GM21576 (cell line): ENCODE measurements at regions not wholly inside any gene's neighbourhood (a gene's known extent, or its start where the extent isn't known, plus 50 kb on each side); places are given as distances from the start of the nearest gene placed in this dataset.

Source experiments
- ATAC-seq: cut with Tn5 transposase; IDR thresholded peaks from one replicate; pipeline ENCODE4 v1.9.1; 2021; ENCODE audit warnings: mild to moderate bottlenecking, moderate library complexity; ENCODE audit not compliant: unreplicated experiment

GRCh38 chr4:11900359-11900758 lies 471.7 kb upstream of the HS3ST1 start:
- no peak for ATAC-seq

GRCh38 chr4:11898796-11899195 lies 470.1 kb upstream of the HS3ST1 start:
- ATAC-seq: no peak

- no peak for ATAC-seq
These were observed 467.1 kb upstream of the HS3ST1 start for GRCh38 chr4:11895766-11896165.

- no peak for ATAC-seq
These were observed 466.3 kb upstream of the HS3ST1 start for GRCh38 chr4:11894977-11895376.

- no peak for ATAC-seq
These were observed 465.5 kb upstream of the HS3ST1 start for GRCh38 chr4:11894221-11894620.

GRCh38 chr4:11889099-11889498 lies 460.4 kb upstream of the HS3ST1 start:
- ATAC-seq: no peak

- ATAC-seq: no peak
These were observed 453.3 kb upstream of the HS3ST1 start for GRCh38 chr4:11881947-11882346.

GRCh38 chr4:11881364-11881763 lies 452.7 kb upstream of the HS3ST1 start:
- ATAC-seq: no peak

GRCh38 chr4:11878241-11878640 lies 449.5 kb upstream of the HS3ST1 start:
- no peak for ATAC-seq

GRCh38 chr4:11876104-11876503 lies 447.4 kb upstream of the HS3ST1 start:
- ATAC-seq: no peak

GRCh38 chr4:11869191-11869870 lies 440.6 kb upstream of the HS3ST1 start:
- no peak for ATAC-seq

- ATAC-seq: no peak
These were observed 437.7 kb upstream of the HS3ST1 start for GRCh38 chr4:11866391-11866790.

- ATAC-seq: no peak
These were observed 432.3 kb upstream of the HS3ST1 start for GRCh38 chr4:11860996-11861395.

- ATAC-seq: no peak
These were observed 429.2 kb upstream of the HS3ST1 start for GRCh38 chr4:11857881-11858280.

GRCh38 chr4:11847167-11847566 lies 418.5 kb upstream of the HS3ST1 start:
- no peak for ATAC-seq

GRCh38 chr4:11843927-11844326 lies 415.2 kb upstream of the HS3ST1 start:
- ATAC-seq: no peak

GRCh38 chr4:11843340-11843739 lies 414.6 kb upstream of the HS3ST1 start:
- no peak for ATAC-seq

- ATAC-seq: no peak
These were observed 414.0 kb upstream of the HS3ST1 start for GRCh38 chr4:11842620-11843263.

- no peak for ATAC-seq
These were observed 411.2 kb upstream of the HS3ST1 start for GRCh38 chr4:11839889-11840288.

- no peak for ATAC-seq
These were observed 403.0 kb upstream of the HS3ST1 start for GRCh38 chr4:11831739-11832138.

GRCh38 chr4:11824566-11824965 lies 395.9 kb upstream of the HS3ST1 start:
- ATAC-seq: no peak

GRCh38 chr4:11821772-11822430 lies 393.2 kb upstream of the HS3ST1 start:
- ATAC-seq: no peak
